ENCODE measurements at regions not wholly inside any gene's neighbourhood (a gene's known extent, or its start where the extent isn't known, plus 50 kb on each side); places are given as distances from the start of the nearest gene placed in this dataset.

GRCh38 chr3:117285737-117286136 lies 576.2 kb downstream of the TUSC7 start:
- no peaks in the 10 kb centered on the region for H3K36me3 Mint-ChIP-seq

GRCh38 chr3:117286488-117286887 lies 576.9 kb downstream of the TUSC7 start:
- peaks cover 0 to 15% (median 2%) of the 10 kb centered on the region in 9 donors for H3K9me3 Mint-ChIP-seq
- DNase-seq (no peak), ATAC-seq (no peak)
- no peak overlapping the region for H3K27ac Mint-ChIP-seq
- H3K4me3 Mint-ChIP-seq = no peak overlapping the region
- POLR2A ChIA-PET = no interaction called here
- H3K36me3 Mint-ChIP-seq = no peaks in the 10 kb centered on the region
- no peaks in the 10 kb centered on the region for H3K4me1 Mint-ChIP-seq
- no peaks in the 10 kb centered on the region for H3K27me3 Mint-ChIP-seq

More at GRCh38 chr3:117285737-117286136, 576.2 kb downstream of the TUSC7 start:
- ATAC-seq (no peak), DNase-seq (no peak)
- peaks cover 0 to 15% (median 2%) of the 10 kb centered on the region in 9 donors for H3K9me3 Mint-ChIP-seq
- no peaks in the 10 kb centered on the region for H3K27me3 Mint-ChIP-seq
- H3K4me3 Mint-ChIP-seq = no peak overlapping the region
- H3K4me1 Mint-ChIP-seq = no peaks in the 10 kb centered on the region
- POLR2A ChIA-PET = no interaction called here
- H3K27ac Mint-ChIP-seq = no peak overlapping the region

GRCh38 chr3:117287602-117288001 lies 578.0 kb downstream of the TUSC7 start:
- H3K4me3 Mint-ChIP-seq = no peak overlapping the region
- H3K27ac Mint-ChIP-seq = no peak overlapping the region
- ATAC-seq (no peak), DNase-seq (no peak)
- no peaks in the 10 kb centered on the region for H3K27me3 Mint-ChIP-seq
- no peaks in the 10 kb centered on the region for H3K36me3 Mint-ChIP-seq
- H3K4me1 Mint-ChIP-seq = no peaks in the 10 kb centered on the region
- peaks cover 0 to 15% (median 2%) of the 10 kb centered on the region in 9 donors for H3K9me3 Mint-ChIP-seq
- POLR2A ChIA-PET = no interaction called here

GRCh38 chr3:117291476-117291875 lies 581.9 kb downstream of the TUSC7 start:
- no peaks in the 10 kb centered on the region for H3K4me1 Mint-ChIP-seq
- POLR2A ChIA-PET = no interaction called here
- ATAC-seq = no peak
- no peak for DNase-seq
- H3K9me3 Mint-ChIP-seq = peaks cover 0 to 15% (median 0%) of the 10 kb centered on the region in 9 donors
- H3K36me3 Mint-ChIP-seq = no peaks in the 10 kb centered on the region
- no peak overlapping the region for H3K4me3 Mint-ChIP-seq
- H3K27ac Mint-ChIP-seq = no peak overlapping the region
- H3K27me3 Mint-ChIP-seq = no peaks in the 10 kb centered on the region

GRCh38 chr3:117297065-117297464 lies 587.5 kb downstream of the TUSC7 start:
- POLR2A ChIA-PET = no interaction called here

GRCh38 chr3:117297541-117297940 lies 588.0 kb downstream of the TUSC7 start:
- POLR2A ChIA-PET = no interaction called here
- Mint-ChIP-seq H3K36me3 (no peaks in the 10 kb centered on the region), H3K27me3 (no peaks in the 10 kb centered on the region), H3K4me3 (no peak overlapping the region), H3K9me3 (peaks cover 0 to 5% (median 0%) of the 10 kb centered on the region in 9 donors), H3K27ac (no peak overlapping the region), H3K4me1 (no peaks in the 10 kb centered on the region)
- ATAC-seq = no peak
- DNase-seq = no peak

More at GRCh38 chr3:117297065-117297464, 587.5 kb downstream of the TUSC7 start:
- no peaks in the 10 kb centered on the region for H3K27me3 Mint-ChIP-seq
- no peak overlapping the region for H3K27ac Mint-ChIP-seq
- DNase-seq = no peak
- no peak for ATAC-seq
- no peak overlapping the region for H3K4me3 Mint-ChIP-seq
- H3K4me1 Mint-ChIP-seq = no peaks in the 10 kb centered on the region
- no peaks in the 10 kb centered on the region for H3K36me3 Mint-ChIP-seq
- H3K9me3 Mint-ChIP-seq = peaks cover 0 to 5% (median 0%) of the 10 kb centered on the region in 9 donors

- Mint-ChIP-seq H3K27ac (no peak overlapping the region), H3K36me3 (no peaks in the 10 kb centered on the region), H3K4me1 (no peaks in the 10 kb centered on the region), H3K9me3 (peaks cover 0 to 3% (median 0%) of the 10 kb centered on the region in 9 donors), H3K4me3 (no peak overlapping the region), H3K27me3 (no peaks in the 10 kb centered on the region)
- DNase-seq (no peak), ATAC-seq (no peak)
- POLR2A ChIA-PET = no interaction called here
Measured at GRCh38 chr3:117298273-117298672, 588.7 kb downstream of the TUSC7 start.

GRCh38 chr3:117302428-117302827 lies 592.8 kb downstream of the TUSC7 start:
- DNase-seq = no peak
- ATAC-seq = no peak
- H3K4me3 Mint-ChIP-seq = no peak overlapping the region
- peaks cover 0 to 4% (median 0%) of the 10 kb centered on the region in 9 donors for H3K9me3 Mint-ChIP-seq
- H3K4me1 Mint-ChIP-seq = peaks cover 0 to 2% (median 0%) of the 10 kb centered on the region in 4 donors
- POLR2A ChIA-PET = no interaction called here
- no peak overlapping the region for H3K27ac Mint-ChIP-seq
- no peaks in the 10 kb centered on the region for H3K27me3 Mint-ChIP-seq
- H3K36me3 Mint-ChIP-seq = no peaks in the 10 kb centered on the region

- Mint-ChIP-seq H3K4me3 (no peak overlapping the region), H3K27ac (no peak overlapping the region), H3K9me3 (peaks cover 0 to 9% (median 0%) of the 10 kb centered on the region in 9 donors), H3K4me1 (peaks cover 0 to 2% (median 0%) of the 10 kb centered on the region in 4 donors), H3K27me3 (no peaks in the 10 kb centered on the region), H3K36me3 (no peaks in the 10 kb centered on the region)
- ATAC-seq = no peak
- no peak for DNase-seq
- POLR2A ChIA-PET = no interaction called here
Measured at GRCh38 chr3:117303443-117303842, 593.9 kb downstream of the TUSC7 start.

- Mint-ChIP-seq H3K4me3 (no peak overlapping the region), H3K27ac (no peak overlapping the region), H3K36me3 (no peaks in the 10 kb centered on the region), H3K27me3 (no peaks in the 10 kb centered on the region), H3K4me1 (peaks cover 0 to 2% (median 0%) of the 10 kb centered on the region in 4 donors), H3K9me3 (peaks cover 0 to 9% (median 0%) of the 10 kb centered on the region in 9 donors)
- ATAC-seq = no peak
- no peak for DNase-seq
- POLR2A ChIA-PET = no interaction called here
Measured at GRCh38 chr3:117304681-117305080, 595.1 kb downstream of the TUSC7 start.

GRCh38 chr3:117305681-117306080 lies 596.1 kb downstream of the TUSC7 start:
- POLR2A ChIA-PET = no interaction called here
- no peak for ATAC-seq
- H3K9me3 Mint-ChIP-seq = peaks cover 0 to 9% (median 0%) of the 10 kb centered on the region in 9 donors
- no peaks in the 10 kb centered on the region for H3K27me3 Mint-ChIP-seq
- DNase-seq = no peak
- no peaks in the 10 kb centered on the region for H3K36me3 Mint-ChIP-seq
- H3K4me1 Mint-ChIP-seq = peaks cover 0 to 2% (median 0%) of the 10 kb centered on the region in 4 donors
- H3K4me3 Mint-ChIP-seq = no peak overlapping the region
- no peak overlapping the region for H3K27ac Mint-ChIP-seq

GRCh38 chr3:117306299-117306698 lies 596.7 kb downstream of the TUSC7 start:
- peaks cover 0 to 9% (median 0%) of the 10 kb centered on the region in 9 donors for H3K9me3 Mint-ChIP-seq
- no peak overlapping the region for H3K27ac Mint-ChIP-seq
- H3K27me3 Mint-ChIP-seq = no peaks in the 10 kb centered on the region
- peaks cover 0 to 2% (median 0%) of the 10 kb centered on the region in 4 donors for H3K4me1 Mint-ChIP-seq
- no peak overlapping the region for H3K4me3 Mint-ChIP-seq
- no peaks in the 10 kb centered on the region for H3K36me3 Mint-ChIP-seq
- POLR2A ChIA-PET = no interaction called here
- ATAC-seq = no peak
- DNase-seq = no peak

- POLR2A ChIA-PET = no interaction called here
- no peak for ATAC-seq
Measured at GRCh38 chr3:117308353-117308752, 598.8 kb downstream of the TUSC7 start.

GRCh38 chr3:117308756-117309155 lies 599.2 kb downstream of the TUSC7 start:
- Mint-ChIP-seq H3K27ac (no peak overlapping the region), H3K4me1 (peaks cover 0 to 2% (median 0%) of the 10 kb centered on the region in 4 donors), H3K4me3 (no peak overlapping the region), H3K27me3 (no peaks in the 10 kb centered on the region), H3K9me3 (peaks cover 0 to 15% (median 2%) of the 10 kb centered on the region in 9 donors), H3K36me3 (no peaks in the 10 kb centered on the region)
- DNase-seq = no peak
- no peak for ATAC-seq
- POLR2A ChIA-PET = no interaction called here

More at GRCh38 chr3:117308353-117308752, 598.8 kb downstream of the TUSC7 start:
- DNase-seq = no peak
- Mint-ChIP-seq H3K36me3 (no peaks in the 10 kb centered on the region), H3K27me3 (no peaks in the 10 kb centered on the region), H3K9me3 (peaks cover 0 to 11% (median 2%) of the 10 kb centered on the region in 9 donors), H3K4me3 (no peak overlapping the region), H3K27ac (no peak overlapping the region), H3K4me1 (peaks cover 0 to 2% (median 0%) of the 10 kb centered on the region in 4 donors)
